ENCODE measurements at regions not wholly inside any gene's neighbourhood (a gene's known extent, or its start where the extent isn't known, plus 50 kb on each side); places are given as distances from the start of the nearest gene placed in this dataset.
"Not testable (repeated sequence)": the region's sequence is repeated elsewhere in the genome, so short reads cannot be mapped to it uniquely, and the experiment has no call there.

DNA sequence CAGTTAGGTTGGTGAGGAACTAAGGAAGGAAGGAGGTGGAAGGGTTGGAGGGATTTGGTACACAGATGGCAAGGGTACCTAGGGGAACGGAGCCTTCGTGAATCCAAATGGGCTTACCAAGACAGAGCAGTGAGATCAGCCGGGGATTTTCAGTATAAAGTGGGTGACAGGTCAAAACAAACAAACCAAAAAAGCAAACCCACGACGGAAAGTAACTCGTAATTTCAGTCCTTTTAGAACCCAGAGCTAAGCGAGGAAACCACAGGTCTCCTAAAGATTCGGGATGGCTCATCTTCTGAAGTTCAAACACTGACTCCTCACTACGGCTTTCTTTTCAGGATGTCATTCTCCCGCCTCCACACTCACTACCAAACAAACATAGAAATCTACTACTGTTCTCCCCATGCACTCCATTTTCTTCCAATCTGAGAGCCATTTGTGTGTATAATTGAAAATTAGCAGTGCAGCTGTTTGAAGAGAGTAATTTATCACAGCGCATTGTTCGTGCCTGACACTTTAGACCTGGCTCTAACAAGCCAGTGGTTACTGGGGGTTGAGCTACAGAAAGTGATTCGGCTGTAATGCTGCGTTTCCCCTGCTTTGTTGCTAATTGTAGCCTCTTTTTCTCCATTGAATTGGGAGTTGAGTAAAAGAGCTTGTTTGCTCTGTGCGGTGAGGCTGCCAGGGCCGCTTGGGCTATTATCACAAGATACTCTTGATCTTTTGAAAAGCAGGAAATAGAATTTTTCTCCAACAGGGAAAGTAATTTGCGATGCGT lies 64.7 kb upstream of the CCDC39 start:
- DNase-seq (ENCODE audit: low spot score), result no peak

DNA sequence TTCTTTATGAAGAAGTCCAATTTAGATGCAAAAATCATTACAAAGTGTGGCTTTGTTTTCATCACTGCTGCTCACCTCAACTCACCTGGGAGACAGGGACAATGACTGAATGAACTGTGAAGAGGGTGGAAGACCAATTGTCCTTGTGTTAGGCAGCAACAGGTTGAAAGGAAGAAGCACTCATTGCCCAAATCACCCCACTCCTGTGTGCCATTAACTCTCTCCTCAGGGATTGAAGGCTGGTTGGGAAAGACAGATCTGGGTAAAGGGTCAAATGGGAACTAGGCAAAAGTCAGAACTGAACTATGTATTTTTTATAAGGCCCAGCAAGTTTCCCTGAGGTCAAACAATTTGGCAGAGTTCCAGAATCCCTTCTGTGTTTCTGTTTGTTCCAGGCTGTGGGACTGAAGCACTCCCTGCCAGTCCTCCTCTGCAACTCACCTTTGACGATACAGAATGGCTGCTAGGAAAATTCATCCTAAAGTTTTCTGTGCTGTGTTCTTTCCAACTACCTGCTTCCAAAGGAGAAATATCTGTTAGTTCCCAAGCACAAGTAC lies 68.6 kb upstream of the CCDC39 start:
- no peak for DNase-seq (ENCODE audit: low spot score)

DNA sequence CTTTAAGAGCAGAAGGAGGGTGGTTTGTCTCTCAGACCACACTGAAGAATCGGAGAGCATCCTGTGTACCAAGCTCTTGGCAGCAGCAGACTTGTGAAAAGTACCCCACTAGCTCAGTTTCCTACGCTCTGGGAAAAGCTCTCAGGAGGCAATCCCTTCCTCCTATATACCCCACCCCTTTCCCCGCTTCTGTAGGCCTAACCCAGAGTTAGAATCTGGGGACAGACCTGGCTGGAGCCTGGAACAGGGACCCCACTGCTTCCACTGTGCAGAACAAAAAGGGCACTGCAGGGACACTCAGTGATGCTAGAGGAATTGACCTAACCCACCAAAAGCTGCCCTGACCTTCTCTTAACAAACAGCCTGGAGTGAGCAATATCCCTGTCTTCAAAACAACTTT lies 70.0 kb upstream of the CCDC39 start:
- DNase-seq (ENCODE audit: low spot score), result no peak

DNA sequence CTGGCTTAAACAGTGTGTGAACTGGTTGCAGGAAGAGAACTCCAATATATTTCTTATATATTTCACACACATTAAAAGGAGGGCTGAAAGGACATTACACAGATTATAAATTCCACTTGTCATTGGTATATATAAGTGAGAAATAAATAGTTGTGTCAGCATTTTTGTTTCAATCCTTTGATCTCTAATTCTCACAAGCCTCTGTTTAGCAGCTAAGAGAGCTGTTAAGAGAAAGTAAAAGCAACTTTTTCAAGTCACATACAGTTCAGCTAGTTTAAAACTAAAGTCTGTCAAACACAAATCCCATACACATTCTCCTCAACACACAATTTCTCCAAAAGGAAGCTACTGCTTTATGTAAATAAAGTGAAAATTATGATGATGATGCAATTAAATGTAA lies 70.5 kb upstream of the CCDC39 start:
- no peak for DNase-seq (ENCODE audit: low spot score)

DNA sequence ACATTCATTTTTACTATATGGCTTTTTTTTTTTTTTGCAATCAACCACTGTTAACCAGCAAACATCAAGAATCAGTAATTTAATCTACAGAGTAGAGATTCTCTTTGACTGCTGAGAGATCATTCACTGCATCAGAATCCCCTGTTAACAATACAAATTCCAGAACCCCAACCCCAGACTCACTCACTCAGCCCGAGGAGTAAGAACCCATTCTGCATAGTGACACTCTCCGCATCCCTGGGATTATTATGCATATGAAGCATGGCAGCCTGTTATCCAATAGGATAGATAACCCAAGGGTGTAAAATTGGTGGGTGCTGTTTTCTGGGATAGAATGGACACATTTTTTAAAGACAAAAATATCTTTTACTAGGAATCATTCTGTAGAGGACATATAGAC lies 76.3 kb upstream of the CCDC39 start:
- no peak for DNase-seq (ENCODE audit: low spot score)

DNA sequence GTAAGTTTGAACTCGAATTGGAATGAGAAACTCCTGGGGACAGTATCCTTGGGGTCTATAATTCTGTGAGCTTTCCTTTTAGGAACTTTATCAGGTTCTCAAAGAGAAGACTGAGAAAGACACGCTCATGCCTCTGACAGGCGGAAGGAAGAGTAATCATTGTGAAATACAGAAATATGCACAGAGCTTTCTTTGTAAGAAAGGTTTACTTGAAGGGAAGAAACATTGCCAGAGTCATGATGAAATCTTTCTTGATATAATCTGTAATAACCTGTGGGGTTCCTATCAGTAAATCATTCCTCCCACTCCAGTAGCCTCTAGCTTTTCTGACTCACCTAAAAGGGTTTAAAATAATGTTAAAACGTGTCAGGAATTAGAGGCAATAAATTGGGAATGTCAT lies 83.6 kb upstream of the CCDC39 start:
- DNase-seq (ENCODE audit: low spot score), result no peak

DNA sequence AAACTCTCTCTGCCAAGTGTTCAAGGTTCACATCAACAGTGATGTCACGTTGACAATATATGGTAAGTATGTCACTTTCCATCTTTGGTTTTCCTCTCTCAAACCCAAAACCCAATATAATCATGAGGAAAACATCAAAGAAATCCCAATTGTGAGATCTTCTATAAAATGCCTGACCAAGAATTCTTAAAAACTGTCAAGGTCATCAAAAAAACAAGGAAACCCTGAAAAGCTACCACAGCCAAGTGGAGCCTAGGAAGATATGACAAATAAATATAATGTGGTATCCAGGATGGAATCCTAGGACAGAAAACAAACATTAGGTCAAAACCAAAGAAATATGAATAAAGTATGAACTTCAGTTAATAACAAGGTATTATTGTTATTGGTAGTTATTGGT lies 85.2 kb upstream of the CCDC39 start:
- DNase-seq (ENCODE audit: low spot score), result no peak

DNA sequence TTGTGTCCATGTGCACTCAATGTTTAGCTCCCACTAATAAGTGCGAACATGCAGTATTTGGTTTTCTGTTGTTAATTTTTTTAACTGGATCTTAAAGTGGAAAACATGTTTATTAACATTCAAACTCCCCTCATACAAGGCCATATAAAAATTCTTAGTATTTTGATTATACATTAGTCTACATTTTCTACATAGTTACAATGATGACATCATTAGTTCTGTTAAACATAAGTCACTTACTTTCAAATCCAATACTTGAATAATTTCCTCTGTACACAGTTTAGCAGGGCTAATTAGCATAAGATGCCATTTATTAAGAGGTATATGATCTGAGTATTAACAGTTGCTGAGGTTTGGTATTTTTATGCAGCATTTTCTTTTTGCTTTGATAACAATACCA lies 91.3 kb upstream of the CCDC39 start:
- DNase-seq (ENCODE audit: low spot score), result no peak

DNA sequence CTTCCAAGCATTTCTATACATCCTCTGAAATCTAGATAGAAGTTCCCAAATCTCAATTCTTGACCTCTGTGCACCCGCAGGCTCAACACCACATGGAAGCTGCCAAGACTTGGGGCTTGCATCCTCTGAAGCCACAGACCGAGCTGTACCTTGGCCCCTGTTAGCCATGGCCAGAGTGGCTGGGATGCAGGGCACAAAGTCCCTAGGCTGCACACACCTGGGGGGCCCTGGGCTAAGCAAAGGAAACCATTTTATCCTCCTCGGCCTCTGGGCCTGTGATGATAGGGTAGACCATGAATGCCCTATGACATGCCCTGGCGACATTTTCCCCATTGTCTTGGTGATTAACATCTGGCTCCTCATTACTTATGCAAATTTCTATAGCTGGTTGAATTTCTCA lies 97.1 kb upstream of the CCDC39 start:
- DNase-seq (ENCODE audit: low spot score), result no peak

DNA sequence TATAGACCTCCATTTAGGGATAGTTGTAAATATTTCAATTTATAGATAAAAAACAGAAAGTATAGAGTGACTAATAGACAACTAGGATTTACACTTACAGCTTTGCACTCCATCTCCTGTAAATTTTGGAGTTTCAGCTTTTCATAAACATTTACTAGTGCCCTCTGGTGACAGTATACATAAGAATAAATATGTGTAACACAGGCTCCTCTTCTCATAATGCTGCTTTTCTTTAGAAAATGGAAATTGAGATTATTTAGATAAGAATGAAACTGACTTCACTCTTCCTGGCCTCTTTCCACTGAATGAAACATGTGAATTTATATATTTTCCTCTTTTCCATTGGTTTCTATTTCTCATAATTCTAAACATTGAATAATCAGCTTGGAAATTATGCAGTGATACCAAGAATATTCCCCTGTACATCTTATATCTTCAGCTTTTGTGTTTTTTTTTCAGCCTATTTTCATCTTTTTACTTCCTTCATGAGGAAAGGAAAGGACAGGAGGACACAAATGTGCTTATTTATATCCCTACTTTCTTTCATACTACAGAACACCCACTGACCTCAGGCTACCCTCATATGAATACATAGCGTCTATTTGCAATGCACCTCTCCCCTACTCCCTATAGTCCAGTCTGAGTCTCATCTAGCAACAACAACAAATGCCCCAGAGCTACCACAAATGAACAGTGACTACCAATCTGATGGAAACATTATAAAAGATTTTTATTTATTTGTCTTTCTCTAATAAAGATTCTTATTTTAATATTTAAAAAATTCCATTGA lies 103.1 kb upstream of the CCDC39 start:
- DNase-seq (ENCODE audit: low spot score), result no peak

DNA sequence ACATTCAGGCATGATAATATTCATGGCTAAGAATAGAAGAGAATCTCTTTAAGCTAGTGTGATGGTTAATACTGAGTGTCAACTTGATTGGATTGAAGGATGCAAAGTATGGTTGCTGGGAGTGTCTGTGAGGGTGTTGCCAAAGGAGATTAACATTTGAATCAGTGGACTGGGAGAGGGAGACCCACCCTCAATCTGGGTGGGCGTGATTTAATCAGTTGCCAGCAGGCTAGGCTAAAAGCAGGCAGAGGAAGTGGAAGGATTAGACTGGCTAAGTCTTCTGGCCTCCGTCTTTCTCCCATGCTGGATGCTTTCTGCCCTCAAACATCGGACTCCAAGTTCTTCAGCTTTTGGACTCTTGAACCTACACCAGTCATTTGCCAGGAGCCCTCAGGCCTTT lies 106.9 kb upstream of the CCDC39 start:
- not testable (repeated sequence) for DNase-seq (ENCODE audit: low spot score)

DNA sequence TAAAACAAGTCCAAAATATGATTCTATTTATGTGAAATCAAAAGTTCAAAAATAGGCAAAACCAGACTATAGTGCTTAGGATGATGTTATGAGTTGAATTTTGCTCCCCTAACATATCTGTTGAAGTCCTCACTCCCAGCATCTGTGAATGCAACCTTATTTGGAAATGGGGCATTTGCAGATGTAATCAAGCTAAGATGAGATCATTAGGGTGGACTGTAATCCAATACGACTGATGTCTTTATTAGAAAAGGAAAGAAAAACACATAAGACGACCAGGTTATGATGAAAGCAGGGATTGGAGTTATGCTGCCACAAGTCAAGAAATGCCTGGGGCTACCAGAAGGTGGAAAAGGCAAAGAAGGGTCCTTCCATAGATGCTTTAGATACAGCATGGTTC lies 110.5 kb upstream of the CCDC39 start:
- no peak for DNase-seq (ENCODE audit: low spot score)

DNA sequence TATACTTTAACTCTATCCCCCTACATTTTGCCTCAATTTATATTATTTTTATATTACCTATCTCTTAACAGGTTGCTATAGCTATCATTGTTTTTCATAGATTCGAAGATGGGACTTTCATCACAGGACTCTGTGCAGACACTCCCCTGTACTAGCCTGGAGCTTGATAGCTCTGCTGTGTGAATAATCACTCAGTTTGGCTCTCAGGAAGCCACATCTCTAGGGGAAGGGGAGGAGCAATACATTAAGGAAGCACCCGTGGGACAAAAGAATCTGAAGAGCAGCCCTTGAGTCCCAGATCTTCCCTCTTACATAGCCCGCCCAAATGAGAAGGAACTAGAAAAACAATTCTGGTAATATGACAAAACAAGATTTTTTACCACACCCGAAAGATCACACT lies 114.3 kb upstream of the FXR1 start:
- no peak for DNase-seq (ENCODE audit: low spot score)

DNA sequence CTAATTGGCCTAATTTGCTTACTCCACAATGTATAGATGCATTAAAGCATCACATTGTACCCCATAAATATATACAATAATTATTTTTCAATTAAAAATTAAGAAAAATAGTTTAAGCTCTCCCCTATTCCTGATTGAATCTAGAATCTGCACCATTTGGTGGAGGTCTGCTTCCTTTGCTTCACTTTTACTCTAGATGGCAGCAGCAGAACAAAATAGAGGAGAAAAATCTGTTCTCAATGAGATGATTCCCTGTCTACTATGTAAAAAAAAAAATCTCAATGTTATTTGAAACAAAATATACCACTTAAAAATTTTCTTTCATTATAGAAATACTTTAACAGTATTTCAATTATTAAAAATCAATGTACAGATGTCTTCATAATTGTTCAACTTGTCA lies 109.6 kb upstream of the FXR1 start:
- DNase-seq (ENCODE audit: low spot score), result no peak

DNA sequence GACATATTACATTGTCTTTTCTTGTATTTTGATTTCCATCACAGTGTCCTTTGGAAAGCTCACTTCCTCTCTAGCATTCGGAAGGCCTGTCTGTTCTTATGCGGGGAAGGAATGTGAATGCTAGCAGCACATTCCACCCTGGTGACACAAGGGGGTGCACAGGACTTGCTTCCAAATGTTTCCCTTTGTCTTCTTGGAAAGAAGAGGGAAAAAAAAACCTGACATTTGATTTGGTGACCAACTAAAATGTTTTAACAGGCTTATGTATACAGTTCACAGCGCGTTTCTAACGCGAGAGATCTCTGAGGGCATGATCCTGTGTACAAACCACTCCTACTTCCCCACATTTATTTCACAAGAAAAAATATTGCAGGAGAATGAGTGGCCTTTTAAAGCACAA lies 107.6 kb upstream of the FXR1 start:
- DNase-seq (ENCODE audit: low spot score), result peak; percentile 15

DNA sequence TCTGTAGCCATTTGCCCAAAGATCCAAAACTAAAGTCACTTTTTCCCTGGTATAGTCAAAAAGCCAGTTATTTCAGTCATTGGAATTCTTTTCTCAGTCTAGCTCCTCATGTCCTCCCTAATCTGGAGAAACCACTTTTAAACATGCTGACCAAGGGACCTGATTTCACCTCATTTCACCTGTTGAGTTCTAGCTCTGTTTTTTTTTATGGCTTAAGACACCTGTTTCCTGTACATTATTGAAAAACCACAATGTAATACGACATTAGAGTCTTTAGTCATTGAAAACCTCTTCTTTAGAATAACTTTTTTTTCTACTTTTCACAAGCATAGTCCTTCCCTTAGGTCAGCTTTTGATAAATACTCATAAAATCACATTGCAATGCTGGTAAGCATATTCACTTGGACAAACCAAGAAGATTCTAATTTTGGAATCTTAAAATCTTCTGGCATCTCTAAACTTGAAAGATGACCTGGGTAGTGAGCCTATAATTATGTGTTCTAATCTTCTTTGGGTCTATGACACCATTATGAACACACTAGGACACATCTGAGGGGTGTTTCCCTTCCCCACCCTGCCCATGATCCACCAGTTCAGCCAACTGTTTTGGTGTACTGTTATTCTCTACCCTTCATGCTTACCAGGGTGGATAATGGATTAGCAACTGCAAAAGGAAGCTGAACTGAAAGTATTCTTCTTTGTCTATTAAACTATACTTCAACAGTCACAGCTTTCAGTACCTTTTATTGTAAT lies 103.5 kb upstream of the FXR1 start:
- no peak for DNase-seq (ENCODE audit: low spot score)

DNA sequence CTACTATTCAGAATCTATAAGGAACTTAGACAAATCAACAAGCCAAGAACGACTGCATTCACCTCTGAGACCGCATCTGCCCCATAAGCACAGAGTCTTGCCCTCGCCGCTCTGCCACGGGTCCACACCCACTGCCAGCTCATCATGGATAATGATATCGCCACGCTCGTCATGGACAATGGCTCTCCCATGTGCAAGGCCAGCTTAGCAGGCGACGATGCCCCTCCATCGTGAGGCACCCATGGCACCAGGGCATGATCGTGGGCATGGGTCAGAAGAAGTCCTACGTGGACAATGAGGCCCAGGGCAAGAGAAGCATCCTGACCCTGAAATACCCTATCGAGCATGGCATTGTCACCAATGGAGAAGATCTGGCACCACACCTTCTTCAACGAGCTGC lies 92.1 kb upstream of the FXR1 start:
- DNase-seq (ENCODE audit: low spot score), result no peak

DNA sequence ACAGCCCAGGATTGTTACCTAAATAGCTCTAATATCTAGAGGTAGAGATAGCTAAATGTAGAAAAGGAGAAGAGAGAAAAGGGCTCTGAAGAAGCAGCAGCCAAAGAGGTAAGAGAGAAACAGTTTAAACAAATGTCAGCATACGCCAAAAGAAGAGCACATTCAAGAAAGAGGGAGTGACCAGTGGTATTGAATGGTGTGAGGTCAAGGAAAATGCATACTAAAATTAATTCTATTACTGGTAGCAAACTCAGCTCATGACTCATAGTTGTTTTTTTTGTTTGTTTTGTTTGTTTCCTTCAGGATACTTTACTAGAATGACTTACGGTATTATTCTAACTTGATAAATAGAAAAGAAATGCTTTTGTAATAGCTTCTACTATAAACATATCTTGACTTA lies 86.5 kb upstream of the FXR1 start:
- no peak for DNase-seq (ENCODE audit: low spot score)

DNA sequence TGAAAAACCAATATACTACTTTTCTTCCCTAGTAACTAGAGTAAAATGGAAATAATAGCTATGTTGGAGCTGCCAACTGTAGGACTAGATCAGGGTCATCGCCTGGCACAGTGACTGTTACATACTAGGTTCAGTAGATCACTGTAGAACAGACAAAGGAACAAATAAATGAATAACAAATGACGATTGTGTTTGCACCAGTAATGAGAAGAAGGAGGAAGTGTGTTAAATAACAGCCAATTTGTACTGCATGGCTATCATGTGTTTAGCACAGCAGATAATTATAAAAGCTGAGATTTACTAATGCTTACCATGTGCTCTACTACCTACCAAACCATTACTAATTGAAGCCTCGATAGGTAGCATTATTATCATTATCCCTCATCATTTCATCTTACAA lies 85.3 kb upstream of the FXR1 start:
- DNase-seq (ENCODE audit: low spot score), result no peak

DNA sequence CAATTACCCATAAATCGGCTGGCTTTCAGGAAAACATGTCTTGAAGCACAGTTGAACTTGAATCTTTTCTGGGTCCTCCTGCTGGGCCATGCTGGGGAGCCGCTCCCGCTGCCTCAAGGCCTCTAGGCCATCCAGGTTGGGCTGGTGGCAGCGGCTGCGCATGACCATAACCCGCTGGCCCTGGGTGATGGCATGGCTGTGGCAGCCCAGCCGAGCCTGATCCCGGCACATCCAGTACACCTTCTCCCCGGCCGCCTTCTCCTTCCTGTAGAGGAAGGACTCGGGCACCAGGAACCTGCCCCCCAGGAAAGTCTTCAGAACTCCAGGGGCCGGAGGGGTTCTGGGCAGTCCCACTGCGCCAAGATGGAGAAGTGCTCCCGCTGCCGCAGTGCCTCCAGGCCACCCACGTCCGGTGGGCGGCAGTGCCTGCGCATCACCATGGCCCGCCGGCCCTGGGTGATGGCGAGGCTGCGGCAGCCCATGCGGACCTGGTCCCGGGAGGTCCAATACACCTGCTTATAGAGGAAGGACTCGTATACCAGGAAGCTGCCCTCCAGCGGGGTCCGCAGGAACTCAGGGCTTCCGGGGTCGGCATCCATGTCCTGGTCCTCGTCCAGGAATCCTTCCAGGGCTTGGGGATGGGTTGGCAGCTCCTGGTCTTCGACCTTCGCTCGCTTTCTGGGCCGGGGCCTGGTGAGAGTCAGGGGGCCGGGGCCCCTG lies 84.3 kb upstream of the FXR1 start:
- no peak for DNase-seq (ENCODE audit: low spot score)

DNA sequence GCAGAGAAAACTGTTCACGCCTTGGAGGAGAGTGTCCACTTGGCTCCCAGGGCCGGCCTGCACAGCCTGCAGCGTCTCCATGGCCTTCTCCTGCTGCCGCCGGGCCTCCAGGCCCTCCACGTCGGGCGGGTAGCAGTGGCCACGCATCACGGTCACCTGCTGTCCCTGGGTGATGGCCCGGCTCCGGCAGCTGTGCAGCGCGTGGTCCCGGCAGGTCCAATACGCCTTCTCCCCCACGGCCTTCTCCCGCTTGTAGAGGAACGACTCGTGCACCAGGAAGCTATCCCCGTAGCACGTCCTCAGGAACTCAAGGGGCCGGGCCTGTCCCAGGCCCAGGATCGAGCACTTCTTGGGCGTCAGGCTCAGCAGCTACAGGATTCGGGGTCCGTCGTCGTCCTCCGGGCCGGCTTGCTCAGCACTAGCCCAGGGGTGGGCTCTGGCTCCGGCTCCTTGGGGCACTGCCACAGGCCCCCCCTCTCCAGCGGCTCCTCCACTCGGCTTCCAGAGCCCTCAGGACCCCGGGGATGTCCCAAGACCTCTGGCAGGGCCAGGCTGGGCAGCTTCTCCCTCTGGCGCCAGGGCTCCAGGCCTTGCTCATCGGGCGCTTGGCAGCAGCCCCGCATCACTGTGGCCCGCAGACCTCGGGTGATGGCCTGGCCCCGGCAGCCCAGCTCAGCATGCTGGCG lies 83.6 kb upstream of the FXR1 start:
- no peak for DNase-seq (ENCODE audit: low spot score)
